ENCODE measurements at regions not wholly inside any gene's neighbourhood (a gene's known extent, or its start where the extent isn't known, plus 50 kb on each side); places are given as distances from the start of the nearest gene placed in this dataset.

- Histone ChIP-seq H3K79me2 (ENCODE audit: control insufficient read depth, insufficient read depth, low read length) (no peaks in the 10 kb centered on the region), H3K9me1 (ENCODE audit: control insufficient read depth, extremely low read depth, insufficient read depth, low read length) (no peaks in the 10 kb centered on the region), H3K4me3 (ENCODE audit: control insufficient read depth in 2 of 3, extremely low read depth in 1 of 3, insufficient read depth in 2 of 3, low read depth in 1 of 3, low read length in 3 of 3) (no peak overlapping the region), H4K20me1 (ENCODE audit: control insufficient read depth, extremely low read depth, insufficient read depth, low read length) (no peaks in the 10 kb centered on the region), H3K36me3 (ENCODE audit: control insufficient read depth in 2 of 2, extremely low read depth in 1 of 2, insufficient read depth in 2 of 2, low read length in 2 of 2) (no peaks in the 10 kb centered on the region), H3K4me1 (ENCODE audit: control insufficient read depth, extremely low read depth, insufficient read depth, low read length) (no peaks in the 10 kb centered on the region), H3K27me3 (ENCODE audit: control insufficient read depth, extremely low read depth, insufficient read depth, low read length) (no peaks in the 10 kb centered on the region), H3K9me3 (ENCODE audit: control insufficient read depth, low read depth, low read length) (peaks cover 3% of the 10 kb centered on the region), H3K9ac (ENCODE audit: control insufficient read depth, extremely low read depth, insufficient read depth, low read length) (no peak overlapping the region), H2AFZ (ENCODE audit: control insufficient read depth, low read length) (no peak overlapping the region), H3K4me2 (ENCODE audit: control insufficient read depth, extremely low read depth, insufficient read depth, low read depth, low read length) (no peak overlapping the region), H3K27ac (ENCODE audit: control insufficient read depth, insufficient read depth, low read length) (no peak overlapping the region)
- no peak for DNase-seq (ENCODE audit: low read depth, low spot score)
- no peak for FAIRE-seq
- TF ChIP-seq CTCF (optimal IDR thresholded peaks at IDR 0.05 in 1 of 3, IDR thresholded peaks at IDR 0.05 in 1 of 3, conservative IDR thresholded peaks at IDR 0.05 in 1 of 3; ENCODE audit: extremely low read depth in 1 of 3, insufficient read depth in 2 of 3, low read length in 3 of 3) = no peak
- TF ChIP-seq EZH2 (IDR thresholded peaks at IDR 0.05; ENCODE audit: low read length) = no peak
- dilution Hi-C loops (cut with MboI; ENCODE audit: extremely low pct_ligation_motif_present, low sequenced_read_pairs) = no loop called here
Measured at GRCh38 chr14:27370074-27370473, 772.2 kb upstream of the NOVA1 start.

- Histone ChIP-seq H4K20me1 (ENCODE audit: control insufficient read depth, extremely low read depth, insufficient read depth, low read length) (no peaks in the 10 kb centered on the region), H3K27me3 (ENCODE audit: control insufficient read depth, extremely low read depth, insufficient read depth, low read length) (no peaks in the 10 kb centered on the region), H3K27ac (ENCODE audit: control insufficient read depth, insufficient read depth, low read length) (no peak overlapping the region), H3K4me3 (ENCODE audit: control insufficient read depth in 2 of 3, extremely low read depth in 1 of 3, insufficient read depth in 2 of 3, low read depth in 1 of 3, low read length in 3 of 3) (no peak overlapping the region), H3K9me1 (ENCODE audit: control insufficient read depth, extremely low read depth, insufficient read depth, low read length) (no peaks in the 10 kb centered on the region), H3K79me2 (ENCODE audit: control insufficient read depth, insufficient read depth, low read length) (no peaks in the 10 kb centered on the region), H3K4me1 (ENCODE audit: control insufficient read depth, extremely low read depth, insufficient read depth, low read length) (no peaks in the 10 kb centered on the region), H3K4me2 (ENCODE audit: control insufficient read depth, extremely low read depth, insufficient read depth, low read depth, low read length) (no peak overlapping the region), H3K36me3 (ENCODE audit: control insufficient read depth in 2 of 2, extremely low read depth in 1 of 2, insufficient read depth in 2 of 2, low read length in 2 of 2) (no peaks in the 10 kb centered on the region), H2AFZ (ENCODE audit: control insufficient read depth, low read length) (no peak overlapping the region), H3K9ac (ENCODE audit: control insufficient read depth, extremely low read depth, insufficient read depth, low read length) (no peak overlapping the region), H3K9me3 (ENCODE audit: control insufficient read depth, low read depth, low read length) (peaks cover 3% of the 10 kb centered on the region)
- no peak for DNase-seq (ENCODE audit: low read depth, low spot score)
- TF ChIP-seq CTCF (optimal IDR thresholded peaks at IDR 0.05 in 1 of 3, IDR thresholded peaks at IDR 0.05 in 1 of 3, conservative IDR thresholded peaks at IDR 0.05 in 1 of 3; ENCODE audit: extremely low read depth in 1 of 3, insufficient read depth in 2 of 3, low read length in 3 of 3) = no peak
- no peak for TF ChIP-seq EZH2 (IDR thresholded peaks at IDR 0.05; ENCODE audit: low read length)
- dilution Hi-C loops (cut with MboI; ENCODE audit: extremely low pct_ligation_motif_present, low sequenced_read_pairs) = no loop called here
- FAIRE-seq = no peak
Measured at GRCh38 chr14:27370775-27371174, 772.9 kb upstream of the NOVA1 start.

All from keratinocyte (primary cell).